ENCODE measurements at regions not wholly inside any gene's neighbourhood (a gene's known extent, or its start where the extent isn't known, plus 50 kb on each side); places are given as distances from the start of the nearest gene placed in this dataset.

GRCh38 chr9:86764671-86765343 is 182.5 kb downstream of the GAS1 start:
- H3K4me3 ChIP-seq (ENCODE audit: control insufficient read depth, low read depth, low read length): no peak overlapping the region
- no peak for DNase-seq (ENCODE audit: low read depth)
- TF ChIP-seq CTCF (conservative IDR thresholded peaks at IDR 0.05; ENCODE audit: control insufficient read depth, insufficient read depth, low read depth, low read length): no peak

GRCh38 chr9:86764221-86764624 is 183.1 kb downstream of the GAS1 start:
- H3K4me3 ChIP-seq (ENCODE audit: control insufficient read depth, low read depth, low read length): no peak overlapping the region
- TF ChIP-seq CTCF (conservative IDR thresholded peaks at IDR 0.05; ENCODE audit: control insufficient read depth, insufficient read depth, low read depth, low read length): no peak
- DNase-seq (ENCODE audit: low read depth): no peak

GRCh38 chr9:86763791-86764190 is 183.5 kb downstream of the GAS1 start:
- DNase-seq (ENCODE audit: low read depth): no peak
- no peak overlapping the region for H3K4me3 ChIP-seq (ENCODE audit: control insufficient read depth, low read depth, low read length)
- no peak for TF ChIP-seq CTCF (conservative IDR thresholded peaks at IDR 0.05; ENCODE audit: control insufficient read depth, insufficient read depth, low read depth, low read length)

- no peak for TF ChIP-seq CTCF (conservative IDR thresholded peaks at IDR 0.05; ENCODE audit: control insufficient read depth, insufficient read depth, low read depth, low read length)
- H3K4me3 ChIP-seq (ENCODE audit: control insufficient read depth, low read depth, low read length): no peak overlapping the region
- DNase-seq (ENCODE audit: low read depth): no peak
Measured at GRCh38 chr9:86757382-86757720, 190.0 kb downstream of the GAS1 start.

- TF ChIP-seq CTCF (conservative IDR thresholded peaks at IDR 0.05; ENCODE audit: control insufficient read depth, insufficient read depth, low read depth, low read length): no peak
- DNase-seq (ENCODE audit: low read depth): no peak
- no peak overlapping the region for H3K4me3 ChIP-seq (ENCODE audit: control insufficient read depth, low read depth, low read length)
Measured at GRCh38 chr9:86756576-86757381, 190.5 kb downstream of the GAS1 start.

GRCh38 chr9:86755561-86755941 is 191.8 kb downstream of the GAS1 start:
- no peak overlapping the region for H3K4me3 ChIP-seq (ENCODE audit: control insufficient read depth, low read depth, low read length)
- DNase-seq (ENCODE audit: low read depth): no peak
- no peak for TF ChIP-seq CTCF (conservative IDR thresholded peaks at IDR 0.05; ENCODE audit: control insufficient read depth, insufficient read depth, low read depth, low read length)
